ENCODE measurements at regions not wholly inside any gene's neighbourhood (a gene's known extent, or its start where the extent isn't known, plus 50 kb on each side); places are given as distances from the start of the nearest gene placed in this dataset.
A peak's percentile ranks its signal among the peaks of the same experiment; 100 is the strongest.

DNA sequence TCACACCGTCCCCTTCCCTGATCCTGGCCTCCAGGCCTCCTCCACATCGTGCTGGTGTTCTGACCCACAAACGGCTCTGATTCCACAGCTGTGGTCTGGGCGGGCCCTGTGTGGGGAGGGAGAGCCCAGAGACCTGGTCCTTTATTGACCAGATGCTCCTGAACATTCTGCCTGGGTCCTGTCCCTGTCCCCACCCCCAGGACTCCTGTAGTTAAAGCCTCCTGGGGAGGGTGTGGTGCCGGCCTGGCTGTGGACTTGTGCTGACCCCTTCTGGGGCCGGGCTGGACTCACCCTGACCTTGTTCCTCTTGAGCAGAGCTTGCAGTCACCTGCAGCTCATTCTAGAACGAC lies 128.7 kb downstream of the CTTN start:
- H3K4me3 Mint-ChIP-seq: no peak overlapping the region
- H3K4me1 Mint-ChIP-seq: peaks cover 45 to 48% of the 10 kb centered on the region in 2 experiments
- TF ChIP-seq, protein P1, sequence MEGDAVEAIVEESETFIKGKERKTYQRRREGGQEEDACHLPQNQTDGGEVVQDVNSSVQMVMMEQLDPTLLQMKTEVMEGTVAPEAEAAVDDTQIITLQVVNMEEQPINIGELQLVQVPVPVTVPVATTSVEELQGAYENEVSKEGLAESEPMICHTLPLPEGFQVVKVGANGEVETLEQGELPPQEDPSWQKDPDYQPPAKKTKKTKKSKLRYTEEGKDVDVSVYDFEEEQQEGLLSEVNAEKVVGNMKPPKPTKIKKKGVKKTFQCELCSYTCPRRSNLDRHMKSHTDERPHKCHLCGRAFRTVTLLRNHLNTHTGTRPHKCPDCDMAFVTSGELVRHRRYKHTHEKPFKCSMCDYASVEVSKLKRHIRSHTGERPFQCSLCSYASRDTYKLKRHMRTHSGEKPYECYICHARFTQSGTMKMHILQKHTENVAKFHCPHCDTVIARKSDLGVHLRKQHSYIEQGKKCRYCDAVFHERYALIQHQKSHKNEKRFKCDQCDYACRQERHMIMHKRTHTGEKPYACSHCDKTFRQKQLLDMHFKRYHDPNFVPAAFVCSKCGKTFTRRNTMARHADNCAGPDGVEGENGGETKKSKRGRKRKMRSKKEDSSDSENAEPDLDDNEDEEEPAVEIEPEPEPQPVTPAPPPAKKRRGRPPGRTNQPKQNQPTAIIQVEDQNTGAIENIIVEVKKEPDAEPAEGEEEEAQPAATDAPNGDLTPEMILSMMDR (conservative IDR thresholded peaks at IDR 0.05): no peak
- H4K20me1 ChIP-seq (ENCODE audit: control insufficient read depth, insufficient read depth, insufficient read length): no peaks in the 10 kb centered on the region
- H3K9me3 ChIP-seq (ENCODE audit: control insufficient read depth, low read depth, low read length): no peaks in the 10 kb centered on the region
- H3K23ac ChIP-seq (ENCODE audit: insufficient read length, low read depth, low read length): no peak overlapping the region
- H3K27me3 ChIP-seq (ENCODE audit: insufficient read depth, low read length): no peaks in the 10 kb centered on the region
- H3K9ac ChIP-seq (ENCODE audit: extremely low read depth, insufficient read length, low read length): no peak overlapping the region
- H3K79me2 ChIP-seq (ENCODE audit: insufficient read depth, low read length): no peaks in the 10 kb centered on the region
- no peak overlapping the region for H2BK15ac ChIP-seq (ENCODE audit: low read depth, low read length)
- no peak overlapping the region for H3K4ac ChIP-seq (ENCODE audit: low read depth, low read length)
- peaks cover 14% of the 10 kb centered on the region; the same call in 1 of the 2 replicates for H3K4me1 ChIP-seq (ENCODE audit: insufficient read depth, low read length)
- H2BK5ac ChIP-seq (ENCODE audit: insufficient read length, low read length): no peak overlapping the region
- H3K23me2 ChIP-seq (ENCODE audit: insufficient read length, low read depth, low read length, poor library complexity, severe bottlenecking): no peaks in the 10 kb centered on the region
- H3K4me2 ChIP-seq (ENCODE audit: insufficient read depth, insufficient read length, low read length): no peak overlapping the region
- H2BK120ac ChIP-seq (ENCODE audit: low read depth, low read length, poor library complexity, severe bottlenecking): no peak overlapping the region
- no peak overlapping the region for H3K27ac ChIP-seq (ENCODE audit: insufficient read length, low read depth, low read length)
- H3K36me3 Mint-ChIP-seq (ENCODE audit: insufficient read depth in 1 of 3, low read depth in 3 of 3): no peaks in the 10 kb centered on the region
- H2BK20ac ChIP-seq (ENCODE audit: low read depth, low read length, poor library complexity, severe bottlenecking): no peak overlapping the region
- H3T11ph ChIP-seq (ENCODE audit: low read length): no peak overlapping the region
- H4K8ac ChIP-seq (replicated peaks; ENCODE audit: insufficient read length, low read depth, low read length): no peak overlapping the region
- no peak overlapping the region for H4K91ac ChIP-seq (ENCODE audit: insufficient read length, low read depth, low read length)
- no peaks in the 10 kb centered on the region for H3K9me3 Mint-ChIP-seq
- H4K5ac ChIP-seq (ENCODE audit: insufficient read length, low read depth, low read length): no peak overlapping the region
- no peak overlapping the region for H2AK5ac ChIP-seq (ENCODE audit: insufficient read length, low read length)
- no peaks in the 10 kb centered on the region for H3K79me1 ChIP-seq (ENCODE audit: insufficient read depth, low read depth, low read length, poor library complexity, severe bottlenecking)
- H3K18ac ChIP-seq (ENCODE audit: insufficient read length, low read depth, low read length): no peak overlapping the region
- WGBS (ENCODE audit: extremely low coverage, insufficient read length, low lambda C conversion rate): no CpG with 5 or more reads among the region's 7 CpGs
- peak overlapping the region; percentile 40 to 93 (median 46); a peak in 5 of 7 replicates for H3K27ac Mint-ChIP-seq
- H3K14ac ChIP-seq (ENCODE audit: insufficient read depth, low read length): no peak overlapping the region
- H2BK12ac ChIP-seq (ENCODE audit: insufficient read length, low read depth, low read length): no peak overlapping the region
- DNase-seq: no peak
- H3K56ac ChIP-seq (ENCODE audit: insufficient read length, low read depth, low read length): no peak overlapping the region
- no peak overlapping the region for H2AFZ ChIP-seq (ENCODE audit: low read length)
- no peaks in the 10 kb centered on the region for H3K27me3 Mint-ChIP-seq (ENCODE audit: low read depth)
